ENCODE measurements at regions not wholly inside any gene's neighbourhood (a gene's known extent, or its start where the extent isn't known, plus 50 kb on each side); places are given as distances from the start of the nearest gene placed in this dataset.

- TF ChIP-seq CTCF (IDR thresholded peaks at IDR 0.05; ENCODE audit: low read length) (no peak), EZH2 (optimal IDR thresholded peaks at IDR 0.05; ENCODE audit: low read depth, low read length) (no peak)
Measured at GRCh38 chr3:27561576-27561975, 77.4 kb upstream of the SLC4A7 start.

All from MM.1S (cell line).